ENCODE measurements at regions not wholly inside any gene's neighbourhood (a gene's known extent, or its start where the extent isn't known, plus 50 kb on each side); places are given as distances from the start of the nearest gene placed in this dataset.
"Not testable (repeated sequence)": the region's sequence is repeated elsewhere in the genome, so short reads cannot be mapped to it uniquely, and the experiment has no call there.

GRCh38 chr5:84453405-84453804 is 68.7 kb upstream of the EDIL3 start:
- no peak for TF ChIP-seq YY1 (IDR thresholded peaks at IDR 0.05; ENCODE audit: insufficient read depth, insufficient read length)
- TF ChIP-seq SUZ12 (IDR thresholded peaks at IDR 0.05; ENCODE audit: extremely low read depth, insufficient read depth, insufficient read length) = no peak
- no peak for TF ChIP-seq ZNF274 (IDR thresholded peaks at IDR 0.05; ENCODE audit: low read depth, low read length)
- H3K4me1 ChIP-seq (ENCODE audit: insufficient read depth, insufficient read length) = no peaks in the 10 kb centered on the region
- no peak for DNase-seq (ENCODE audit: low read depth, low spot score)
- H3K4me3 ChIP-seq (ENCODE audit: insufficient read length, low read depth) = no peak overlapping the region
- no peaks in the 10 kb centered on the region for H3K27me3 ChIP-seq (ENCODE audit: insufficient read depth, insufficient read length)
- no peaks in the 10 kb centered on the region for H3K36me3 ChIP-seq (ENCODE audit: insufficient read depth, insufficient read length, low read length)
- peaks cover 11% of the 10 kb centered on the region for H3K9me3 ChIP-seq (ENCODE audit: insufficient read depth, low read length)
- H3K9ac ChIP-seq (ENCODE audit: insufficient read length, low read depth) = no peak overlapping the region

GRCh38 chr5:84450617-84451414 is 66.1 kb upstream of the EDIL3 start:
- Histone ChIP-seq H3K4me3 (ENCODE audit: insufficient read length, low read depth) (no peak overlapping the region), H3K27me3 (ENCODE audit: insufficient read depth, insufficient read length) (no peaks in the 10 kb centered on the region), H3K4me1 (ENCODE audit: insufficient read depth, insufficient read length) (no peaks in the 10 kb centered on the region), H3K9ac (ENCODE audit: insufficient read length, low read depth) (no peak overlapping the region), H3K9me3 (ENCODE audit: insufficient read depth, low read length) (peaks cover 11% of the 10 kb centered on the region), H3K36me3 (ENCODE audit: insufficient read depth, insufficient read length, low read length) (no peaks in the 10 kb centered on the region)
- no peak for DNase-seq (ENCODE audit: low read depth, low spot score)
- no peak for TF ChIP-seq YY1 (IDR thresholded peaks at IDR 0.05; ENCODE audit: insufficient read depth, insufficient read length)
- no peak for TF ChIP-seq ZNF274 (IDR thresholded peaks at IDR 0.05; ENCODE audit: low read depth, low read length)
- no peak for TF ChIP-seq SUZ12 (IDR thresholded peaks at IDR 0.05; ENCODE audit: extremely low read depth, insufficient read depth, insufficient read length)

- DNase-seq (ENCODE audit: low read depth, low spot score) = no peak
Observed at GRCh38 chr5:84445049-84445685, 60.5 kb upstream of the EDIL3 start.

GRCh38 chr5:84438456-84438855 is 53.8 kb upstream of the EDIL3 start:
- DNase-seq (ENCODE audit: low read depth, low spot score) = no peak
- no peak for TF ChIP-seq SUZ12 (IDR thresholded peaks at IDR 0.05; ENCODE audit: extremely low read depth, insufficient read depth, insufficient read length)
- no peak overlapping the region for H3K9ac ChIP-seq (ENCODE audit: insufficient read length, low read depth)
- H3K27me3 ChIP-seq (ENCODE audit: insufficient read depth, insufficient read length) = no peaks in the 10 kb centered on the region
- no peaks in the 10 kb centered on the region for H3K9me3 ChIP-seq (ENCODE audit: insufficient read depth, low read length)
- no peaks in the 10 kb centered on the region for H3K36me3 ChIP-seq (ENCODE audit: insufficient read depth, insufficient read length, low read length)
- H3K4me3 ChIP-seq (ENCODE audit: insufficient read length, low read depth) = no peak overlapping the region
- H3K4me1 ChIP-seq (ENCODE audit: insufficient read depth, insufficient read length) = no peaks in the 10 kb centered on the region

More at GRCh38 chr5:84445049-84445685, 60.5 kb upstream of the EDIL3 start:
- no peak overlapping the region for H3K4me3 ChIP-seq (ENCODE audit: insufficient read length, low read depth)
- H3K27me3 ChIP-seq (ENCODE audit: insufficient read depth, insufficient read length) = no peaks in the 10 kb centered on the region
- H3K9ac ChIP-seq (ENCODE audit: insufficient read length, low read depth) = no peak overlapping the region
- H3K36me3 ChIP-seq (ENCODE audit: insufficient read depth, insufficient read length, low read length) = no peaks in the 10 kb centered on the region
- no peaks in the 10 kb centered on the region for H3K4me1 ChIP-seq (ENCODE audit: insufficient read depth, insufficient read length)
- TF ChIP-seq SUZ12 (IDR thresholded peaks at IDR 0.05; ENCODE audit: extremely low read depth, insufficient read depth, insufficient read length) (no peak), ZNF274 (IDR thresholded peaks at IDR 0.05; ENCODE audit: low read depth, low read length) (no peak), YY1 (IDR thresholded peaks at IDR 0.05; ENCODE audit: insufficient read depth, insufficient read length) (no peak)
- H3K9me3 ChIP-seq (ENCODE audit: insufficient read depth, low read length) = no peaks in the 10 kb centered on the region

- H3K9me3 ChIP-seq (ENCODE audit: insufficient read depth, low read length) = no peaks in the 10 kb centered on the region
- no peak overlapping the region for H3K9ac ChIP-seq (ENCODE audit: insufficient read length, low read depth)
- H3K36me3 ChIP-seq (ENCODE audit: insufficient read depth, insufficient read length, low read length) = no peaks in the 10 kb centered on the region
- no peak for DNase-seq (ENCODE audit: low read depth, low spot score)
- H3K27me3 ChIP-seq (ENCODE audit: insufficient read depth, insufficient read length) = no peaks in the 10 kb centered on the region
- H3K4me1 ChIP-seq (ENCODE audit: insufficient read depth, insufficient read length) = no peaks in the 10 kb centered on the region
- no peak overlapping the region for H3K4me3 ChIP-seq (ENCODE audit: insufficient read length, low read depth)
- TF ChIP-seq ZNF274 (IDR thresholded peaks at IDR 0.05; ENCODE audit: low read depth, low read length) = no peak
- TF ChIP-seq YY1 (IDR thresholded peaks at IDR 0.05; ENCODE audit: insufficient read depth, insufficient read length) = no peak
- no peak for TF ChIP-seq SUZ12 (IDR thresholded peaks at IDR 0.05; ENCODE audit: extremely low read depth, insufficient read depth, insufficient read length)
Observed at GRCh38 chr5:84437673-84438315, 53.1 kb upstream of the EDIL3 start.

- H3K9ac ChIP-seq (ENCODE audit: insufficient read length, low read depth) = no peak overlapping the region
- H3K4me3 ChIP-seq (ENCODE audit: insufficient read length, low read depth) = no peak overlapping the region
- no peak for DNase-seq (ENCODE audit: low read depth, low spot score)
- no peaks in the 10 kb centered on the region for H3K36me3 ChIP-seq (ENCODE audit: insufficient read depth, insufficient read length, low read length)
- no peaks in the 10 kb centered on the region for H3K27me3 ChIP-seq (ENCODE audit: insufficient read depth, insufficient read length)
- H3K4me1 ChIP-seq (ENCODE audit: insufficient read depth, insufficient read length) = no peaks in the 10 kb centered on the region
- H3K9me3 ChIP-seq (ENCODE audit: insufficient read depth, low read length) = no peaks in the 10 kb centered on the region
- no peak for TF ChIP-seq YY1 (IDR thresholded peaks at IDR 0.05; ENCODE audit: insufficient read depth, insufficient read length)
- no peak for TF ChIP-seq ZNF274 (IDR thresholded peaks at IDR 0.05; ENCODE audit: low read depth, low read length)
- no peak for TF ChIP-seq SUZ12 (IDR thresholded peaks at IDR 0.05; ENCODE audit: extremely low read depth, insufficient read depth, insufficient read length)
Observed at GRCh38 chr5:84436866-84437265, 52.2 kb upstream of the EDIL3 start.

GRCh38 chr5:84435861-84436346 is 51.2 kb upstream of the EDIL3 start:
- not testable (repeated sequence) for H3K4me1 ChIP-seq (ENCODE audit: insufficient read depth, insufficient read length); H3K4me3 ChIP-seq (ENCODE audit: insufficient read length, low read depth); H3K9me3 ChIP-seq (ENCODE audit: insufficient read depth, low read length); H3K27me3 ChIP-seq (ENCODE audit: insufficient read depth, insufficient read length); H3K9ac ChIP-seq (ENCODE audit: insufficient read length, low read depth); H3K36me3 ChIP-seq (ENCODE audit: insufficient read depth, insufficient read length, low read length); DNase-seq (ENCODE audit: low read depth, low spot score)
